CD14-positive monocyte (primary cell): ENCODE measurements at regions not wholly inside any gene's neighbourhood (a gene's known extent, or its start where the extent isn't known, plus 50 kb on each side); places are given as distances from the start of the nearest gene placed in this dataset.

Experiments
- DNase-seq, 3 donors: peaks; one replicate each; pipeline ENCODE4 v3.0.0-alpha.2; 2011 to 2022
- H2AFZ ChIP-seq: 2 replicates; pipeline ENCODE4 v1.6.0; 2012; ENCODE audit warnings: mild to moderate bottlenecking, low read depth, low read length, inconsistent platforms; ENCODE audit not compliant: insufficient read depth, poor library complexity, severe bottlenecking
- H3K27ac ChIP-seq, 2 donors: 1 replicate in 1 of 2; 2 replicates in 1 of 2; pipeline ENCODE4 v1.5.1; 2012 to 2013; ENCODE audit warnings: low read length in 2 of 2, control low read depth in 1 of 2, inconsistent platforms in 1 of 2, low read depth in 1 of 2, mild to moderate bottlenecking in 1 of 2
- H3K27me3 ChIP-seq, 2 donors: one replicate each; pipeline versions ENCODE4 v1.6.0 to v1.6.1; 2011 to 2013; ENCODE audit warnings: low read length in 2 of 2; ENCODE audit not compliant: control insufficient read depth in 2 of 2, insufficient read depth in 2 of 2
- H3K36me3 ChIP-seq, 2 donors: replicated peaks in 1 of 2; 1 replicate in 1 of 2; 2 replicates in 1 of 2; pipeline versions ENCODE4 v1.5.1 to v1.6.1; 2012 to 2013; ENCODE audit warnings: low read length in 2 of 2, control low read depth in 1 of 2, inconsistent platforms in 1 of 2, mild to moderate bottlenecking in 1 of 2; ENCODE audit not compliant: insufficient read depth in 2 of 2, control insufficient read depth in 1 of 2
- H3K4me1 ChIP-seq, 2 donors: 1 replicate in 1 of 2; 2 replicates in 1 of 2; pipeline versions ENCODE4 v1.5.1 to v1.6.1; 2012 to 2013; ENCODE audit warnings: low read length in 2 of 2, control low read depth in 1 of 2, inconsistent platforms in 1 of 2, mild to moderate bottlenecking in 1 of 2, moderate library complexity in 1 of 2; ENCODE audit not compliant: insufficient read depth in 2 of 2, control insufficient read depth in 1 of 2
- H3K4me2 ChIP-seq: replicated peaks from 2 replicates; pipeline ENCODE3; 2012; ENCODE audit warnings: low read length, moderate library complexity, mild to moderate bottlenecking; ENCODE audit not compliant: poor library complexity, severe bottlenecking; ENCODE audit errors: extremely low read depth
- H3K4me3 ChIP-seq, 3 experiments: fragments of 200-600 bp in 1 of 3; sonication (generic) in 1 of 3; replicated peaks in 1 of 3; 1 replicate in 2 of 3; 2 replicates in 1 of 3; pipeline ENCODE4 v1.5.1; 2011 to 2013; ENCODE audit warnings: low read length in 3 of 3, mild to moderate bottlenecking in 3 of 3, control low read depth in 2 of 3, low read depth in 2 of 3, inconsistent platforms in 1 of 3, moderate library complexity in 1 of 3
- H3K79me2 ChIP-seq: 2 replicates; pipeline ENCODE4 v1.6.0; 2012; ENCODE audit warnings: mild to moderate bottlenecking, control low read depth, inconsistent platforms, low read length, moderate library complexity; ENCODE audit not compliant: insufficient read depth
- H3K9ac ChIP-seq: 2 replicates; pipeline ENCODE4 v1.6.0; 2017; ENCODE audit warnings: low read length, mild to moderate bottlenecking; ENCODE audit not compliant: insufficient read depth, poor library complexity, severe bottlenecking
- H3K9me3 ChIP-seq, 2 donors: replicated peaks in 1 of 2; 1 replicate in 1 of 2; 2 replicates in 1 of 2; pipeline versions ENCODE4 v1.5.1 to v1.6.1; 2012 to 2013; ENCODE audit warnings: low read length in 2 of 2, control low read depth in 1 of 2; ENCODE audit not compliant: control insufficient read depth in 1 of 2, insufficient read depth in 1 of 2
- H4K20me1 ChIP-seq: 2 replicates; pipeline ENCODE4 v1.6.0; 2012; ENCODE audit warnings: mild to moderate bottlenecking, low read length, control low read depth, moderate library complexity; ENCODE audit not compliant: insufficient read depth
- H3K27ac Mint-ChIP-seq, 7 donors: one replicate each; pipeline ENCODE4 v1.8.0; 2020; ENCODE audit warnings: mild to moderate bottlenecking in 7 of 7, mixed read lengths in 7 of 7, moderate library complexity in 6 of 7, inconsistent platforms in 2 of 7
- H3K27me3 Mint-ChIP-seq, 3 donors: one replicate each; pipeline ENCODE4 v1.8.0; 2021 to 2022; ENCODE audit warnings: low read depth in 3 of 3, mild to moderate bottlenecking in 3 of 3, mixed read lengths in 3 of 3, moderate library complexity in 3 of 3, inconsistent platforms in 1 of 3
- H3K36me3 Mint-ChIP-seq, 2 donors: one replicate each; pipeline ENCODE4 v1.8.0; 2020; ENCODE audit warnings: mixed read lengths in 2 of 2, inconsistent platforms in 1 of 2, mild to moderate bottlenecking in 1 of 2
- H3K4me1 Mint-ChIP-seq: one replicate; pipeline ENCODE4 v1.8.0; 2020; ENCODE audit warnings: mild to moderate bottlenecking, mixed read lengths
- H3K4me3 Mint-ChIP-seq, 2 donors: one replicate each; pipeline ENCODE4 v1.8.0; 2020; ENCODE audit warnings: mild to moderate bottlenecking in 2 of 2, mixed read lengths in 2 of 2, moderate library complexity in 1 of 2
- H3K9me3 Mint-ChIP-seq, 7 donors: one replicate each; pipeline ENCODE4 v1.8.0; 2020 to 2022; ENCODE audit warnings: mixed read lengths in 7 of 7, mild to moderate bottlenecking in 6 of 7, moderate library complexity in 6 of 7, inconsistent platforms in 2 of 7
- WGBS: methylation state at CpG from one replicate; pipeline ENCODE4 v1.1.5; 2013; ENCODE audit warnings: missing lambda C conversion rate; ENCODE audit not compliant: insufficient coverage; 5-methylcytosine and 5-hydroxymethylcytosine counted together
- intact Hi-C, 2 donors: fragments of 100-400 bp; cut with micrococcal nuclease; formaldehyde crosslinking; loops; one replicate each; pipeline versions ENCODE4 v1.15.0 to v1.15.1; 2023
- TF ChIP-seq, protein P1 (sequence below): fragments of 200-600 bp; IDR thresholded peaks from one replicate; pipeline ENCODE4 v1.8.0; 2022; ENCODE audit warnings: antibody characterized with exemption, mild to moderate bottlenecking

DNA sequence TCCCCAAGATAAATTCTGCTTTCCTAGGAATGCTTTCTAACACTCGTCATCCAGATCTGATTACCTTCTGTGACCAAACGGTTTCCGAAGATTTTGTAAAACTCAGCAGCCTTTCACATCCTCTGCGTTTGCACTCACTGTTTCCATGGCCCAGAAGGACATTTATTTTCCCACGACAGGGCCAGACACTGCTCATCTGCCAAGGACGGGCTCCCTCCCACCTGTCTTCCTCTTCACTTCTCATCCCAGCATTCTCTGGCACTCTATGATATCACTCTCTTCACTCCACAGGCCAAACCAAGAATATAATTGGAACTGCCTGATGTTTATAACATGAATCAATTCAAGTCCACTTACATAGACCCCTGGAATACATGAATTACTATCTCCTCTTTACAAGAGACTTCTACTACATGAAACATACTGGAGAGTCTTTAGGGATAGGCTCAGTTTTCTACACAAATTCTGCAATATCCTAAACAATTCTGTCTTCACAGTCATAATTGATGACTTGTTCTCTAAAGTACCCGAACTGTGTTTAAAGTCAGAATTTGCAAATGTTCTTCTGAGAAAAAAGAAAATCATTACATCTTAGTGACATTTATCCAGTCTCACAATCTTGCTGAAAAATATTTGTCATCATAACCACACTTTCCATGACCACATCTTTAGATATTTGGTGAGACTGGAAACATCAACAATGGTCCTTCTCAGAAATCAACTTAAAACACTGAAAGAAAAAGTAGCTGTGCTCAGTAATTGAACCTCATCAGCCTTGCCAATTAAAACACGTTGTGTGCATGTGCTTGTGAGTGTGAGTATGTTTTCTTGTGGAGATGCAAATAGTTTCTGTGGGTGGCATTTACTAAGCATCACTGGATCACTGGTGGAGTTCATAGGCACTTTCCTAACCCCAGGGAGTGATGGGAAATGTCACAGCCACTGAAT lies 79.5 kb upstream of the PRSS58 start:
- Histone ChIP-seq H3K4me2 (no peak overlapping the region), H3K79me2 (no peaks in the 10 kb centered on the region), H3K9me3 (no peaks in the 10 kb centered on the region), H3K36me3 (no peaks in the 10 kb centered on the region), H3K27me3 (no peaks in the 10 kb centered on the region), H2AFZ (no peak overlapping the region), H3K4me3 (no peak overlapping the region), H3K4me1 (no peaks in the 10 kb centered on the region), H4K20me1 (no peaks in the 10 kb centered on the region), H3K27ac (no peak overlapping the region), H3K9ac (no peak overlapping the region)
- Mint-ChIP-seq H3K27me3 (peaks cover 0 to 5% (median 2%) of the 10 kb centered on the region in 3 donors), H3K36me3 (no peaks in the 10 kb centered on the region), H3K27ac (peak overlapping the region in 1 of 7 donors; percentile 3), H3K4me1 (peaks cover 2% of the 10 kb centered on the region), H3K4me3 (no peak overlapping the region), H3K9me3 (no peaks in the 10 kb centered on the region)
- TF ChIP-seq, protein P1, sequence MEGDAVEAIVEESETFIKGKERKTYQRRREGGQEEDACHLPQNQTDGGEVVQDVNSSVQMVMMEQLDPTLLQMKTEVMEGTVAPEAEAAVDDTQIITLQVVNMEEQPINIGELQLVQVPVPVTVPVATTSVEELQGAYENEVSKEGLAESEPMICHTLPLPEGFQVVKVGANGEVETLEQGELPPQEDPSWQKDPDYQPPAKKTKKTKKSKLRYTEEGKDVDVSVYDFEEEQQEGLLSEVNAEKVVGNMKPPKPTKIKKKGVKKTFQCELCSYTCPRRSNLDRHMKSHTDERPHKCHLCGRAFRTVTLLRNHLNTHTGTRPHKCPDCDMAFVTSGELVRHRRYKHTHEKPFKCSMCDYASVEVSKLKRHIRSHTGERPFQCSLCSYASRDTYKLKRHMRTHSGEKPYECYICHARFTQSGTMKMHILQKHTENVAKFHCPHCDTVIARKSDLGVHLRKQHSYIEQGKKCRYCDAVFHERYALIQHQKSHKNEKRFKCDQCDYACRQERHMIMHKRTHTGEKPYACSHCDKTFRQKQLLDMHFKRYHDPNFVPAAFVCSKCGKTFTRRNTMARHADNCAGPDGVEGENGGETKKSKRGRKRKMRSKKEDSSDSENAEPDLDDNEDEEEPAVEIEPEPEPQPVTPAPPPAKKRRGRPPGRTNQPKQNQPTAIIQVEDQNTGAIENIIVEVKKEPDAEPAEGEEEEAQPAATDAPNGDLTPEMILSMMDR = no peak
- 90% methylated on average over 7 of the region's 8 CpGs for WGBS
- DNase-seq = no peak
- intact Hi-C loops = no loop called here

DNA sequence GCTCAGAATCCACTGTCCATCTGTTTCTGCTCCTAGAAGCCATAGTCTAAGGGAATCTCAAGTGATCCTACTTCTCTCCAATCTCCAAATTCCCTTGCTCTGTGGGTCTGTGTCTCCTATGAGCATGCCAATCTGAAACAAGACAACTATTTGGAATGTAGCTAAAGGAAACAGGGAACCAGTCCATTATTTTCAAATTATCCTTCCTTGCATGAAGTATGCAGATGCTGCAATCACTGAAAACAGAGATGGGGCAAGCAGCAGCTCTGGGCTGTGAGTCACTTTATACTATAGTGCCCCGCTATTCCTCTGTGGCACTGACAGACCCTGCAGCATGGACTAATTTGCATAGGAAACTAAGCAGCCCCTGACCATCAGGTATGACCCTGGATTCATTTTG lies 76.9 kb upstream of the PRSS58 start:
- H3K4me3 ChIP-seq = no peak overlapping the region
- no peak overlapping the region for H3K9ac ChIP-seq
- H3K27ac Mint-ChIP-seq = no peak overlapping the region

More for the DNA sequence above, 76.9 kb upstream of the PRSS58 start:
- Histone ChIP-seq H3K36me3 (no peaks in the 10 kb centered on the region), H4K20me1 (no peaks in the 10 kb centered on the region), H3K27ac (no peak overlapping the region), H2AFZ (no peak overlapping the region), H3K27me3 (no peaks in the 10 kb centered on the region), H3K79me2 (no peaks in the 10 kb centered on the region), H3K4me2 (no peak overlapping the region), H3K4me1 (no peaks in the 10 kb centered on the region), H3K9me3 (no peaks in the 10 kb centered on the region)
- Mint-ChIP-seq H3K9me3 (no peaks in the 10 kb centered on the region), H3K4me1 (no peaks in the 10 kb centered on the region), H3K4me3 (no peak overlapping the region), H3K27me3 (peaks cover 0 to 4% (median 0%) of the 10 kb centered on the region in 3 donors), H3K36me3 (no peaks in the 10 kb centered on the region)
- DNase-seq = no peak
- TF ChIP-seq, protein P1 = no peak
- whole genome bisulfite sequencing = 100% methylated on average over 1 of the region's 1 CpG
- intact Hi-C loops = no loop called here
